HuH-7.5 (cell line): ENCODE measurements at regions not wholly inside any gene's neighbourhood (a gene's known extent, or its start where the extent isn't known, plus 50 kb on each side); places are given as distances from the start of the nearest gene placed in this dataset.

Source experiments
- DNase-seq: peaks from one replicate; pipeline ENCODE4 v3.0.0; 2011; ENCODE audit warnings: low spot score

DNA sequence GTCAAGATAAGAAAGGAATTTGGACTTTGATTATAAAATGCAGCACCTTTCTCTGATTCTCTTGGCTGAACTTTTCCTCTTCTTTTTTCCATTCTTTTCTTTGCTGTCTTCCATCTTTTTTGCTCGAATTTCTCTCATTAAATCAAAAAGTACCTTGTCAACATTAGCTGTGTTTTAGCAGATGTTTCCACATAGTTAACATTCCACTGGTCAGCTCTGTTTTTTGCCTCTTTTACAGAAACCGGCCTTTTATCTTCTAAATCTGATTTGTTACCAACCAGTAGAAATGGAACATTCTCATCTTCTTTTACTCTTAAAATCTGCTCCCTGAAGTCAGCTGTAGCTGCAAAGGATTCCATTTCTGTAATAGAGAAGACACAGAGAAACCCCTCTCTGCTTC, 71.1 kb upstream of the SYT1 start:
- DNase-seq = no peak

- DNase-seq = no peak
These were observed 70.6 kb upstream of the SYT1 start for GRCh38 chr12:78793982-78794381.

- no peak for DNase-seq
These were observed 68.6 kb upstream of the SYT1 start for GRCh38 chr12:78795934-78796445.

DNA sequence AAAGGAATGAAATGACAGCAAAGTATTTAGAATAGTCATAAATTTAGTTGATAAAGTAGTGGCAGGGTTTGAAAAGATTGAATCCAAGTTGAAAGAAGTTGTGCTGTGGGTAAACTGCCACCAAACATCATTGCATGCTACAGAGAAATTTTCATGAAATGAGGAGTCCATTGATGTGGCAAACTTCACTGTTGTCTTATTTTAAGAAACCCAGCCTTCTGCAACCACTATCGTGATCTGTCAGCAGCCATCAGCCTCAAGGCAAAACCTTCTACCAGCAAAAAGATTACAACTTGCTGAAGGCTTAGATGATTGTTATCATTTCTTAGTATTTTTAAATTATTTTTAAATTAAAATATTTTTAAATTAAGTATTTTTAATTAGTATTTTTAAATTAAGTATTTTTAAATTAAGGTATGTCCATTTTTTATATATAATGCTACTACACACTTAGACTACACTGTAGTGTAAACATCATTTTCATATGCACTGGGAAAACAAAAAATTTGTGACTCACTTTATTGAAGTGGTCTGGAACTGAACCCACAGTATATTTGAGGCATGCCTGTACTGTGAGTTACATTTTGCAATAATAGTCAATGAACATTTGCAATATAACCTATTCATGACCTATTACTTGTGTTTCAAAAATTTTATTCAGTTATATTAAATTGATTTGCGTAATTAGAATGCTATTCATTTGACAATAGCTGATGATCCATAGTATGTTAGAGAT, 67.2 kb upstream of the SYT1 start:
- no peak for DNase-seq

DNA sequence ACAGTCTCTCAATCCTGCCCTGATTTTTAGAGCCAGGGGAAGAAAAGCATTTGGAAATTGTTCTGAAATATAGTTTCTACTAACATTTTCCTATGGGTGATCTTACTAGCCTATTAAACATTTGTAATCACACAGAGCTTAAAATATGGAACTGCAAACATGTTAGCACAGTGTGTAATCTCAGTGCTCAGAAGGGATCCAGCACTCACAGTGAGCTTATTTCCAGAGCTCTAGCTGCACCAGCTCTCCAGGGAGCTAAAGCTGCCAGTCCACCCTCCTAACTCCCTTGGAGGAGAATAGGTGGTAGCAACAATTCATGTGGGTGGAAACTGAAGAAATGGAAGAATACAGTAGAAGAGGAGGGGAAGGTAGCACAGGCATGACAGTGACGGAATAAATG, 64.9 kb upstream of the SYT1 start:
- no peak for DNase-seq

GRCh38 chr12:78802593-78802992, 62.0 kb upstream of the SYT1 start:
- no peak for DNase-seq

- no peak for DNase-seq
These were observed 60.3 kb upstream of the SYT1 start for GRCh38 chr12:78804262-78804661.
